ENCODE measurements at regions not wholly inside any gene's neighbourhood (a gene's known extent, or its start where the extent isn't known, plus 50 kb on each side); places are given as distances from the start of the nearest gene placed in this dataset.

- peaks cover 0 to 15% (median 4%) of the 10 kb centered on the region in 3 donors for H3K4me1 ChIP-seq
- intact Hi-C loops (cut with DNase I), result no loop called here
- TF ChIP-seq POLR2A (IDR thresholded peaks at IDR 0.05) (no peak), CTCF (IDR thresholded peaks at IDR 0.05) (no peak)
- H3K36me3 ChIP-seq, result no peaks in the 10 kb centered on the region
- H3K4me3 ChIP-seq, result no peak overlapping the region
- no peak overlapping the region for H3K27ac ChIP-seq
- WGBS, 2 donors, result 38 to 40% methylated on average over 7 of the region's 7 CpGs
- DNase-seq, result no peak
- peaks cover 0 to 58% (median 0%) of the 10 kb centered on the region in 4 donors for H3K27me3 ChIP-seq
- no peaks in the 10 kb centered on the region for H3K9me3 ChIP-seq
Measured at GRCh38 chr5:174626369-174626920, 97.9 kb upstream of the MSX2 start.

- Histone ChIP-seq H3K36me3 (no peaks in the 10 kb centered on the region), H3K27me3 (peaks cover 0 to 14% (median 0%) of the 10 kb centered on the region in 4 donors), H3K4me3 (no peak overlapping the region), H3K9me3 (no peaks in the 10 kb centered on the region), H3K27ac (no peak overlapping the region), H3K4me1 (peaks cover 0 to 4% (median 0%) of the 10 kb centered on the region in 3 donors)
- intact Hi-C loops (cut with DNase I), result no loop called here
- WGBS, 2 donors, result 48 to 49% methylated on average over 4 to 6 of the region's 6 CpGs
- no peak for TF ChIP-seq CTCF (IDR thresholded peaks at IDR 0.05)
- no peak for TF ChIP-seq POLR2A (IDR thresholded peaks at IDR 0.05)
- no peak for DNase-seq
Measured at GRCh38 chr5:174636094-174636493, 88.3 kb upstream of the MSX2 start.

- H3K4me3 ChIP-seq, result no peak overlapping the region
- intact Hi-C loops (cut with DNase I), result no loop called here
- WGBS, 2 donors, result 27 to 40% methylated on average over 3 to 4 of the region's 4 CpGs
- H3K27me3 ChIP-seq, result peaks cover 0 to 15% (median 0%) of the 10 kb centered on the region in 4 donors
- no peak for DNase-seq
- no peak overlapping the region for H3K27ac ChIP-seq
- peaks cover 0 to 8% (median 7%) of the 10 kb centered on the region in 3 donors for H3K9me3 ChIP-seq
- no peaks in the 10 kb centered on the region for H3K4me1 ChIP-seq
- no peak for TF ChIP-seq POLR2A (IDR thresholded peaks at IDR 0.05)
- no peak for TF ChIP-seq CTCF (IDR thresholded peaks at IDR 0.05)
- no peaks in the 10 kb centered on the region for H3K36me3 ChIP-seq
Measured at GRCh38 chr5:174642816-174643405, 81.5 kb upstream of the MSX2 start.

GRCh38 chr5:174644436-174644835, 79.9 kb upstream of the MSX2 start:
- peaks cover 0 to 15% (median 0%) of the 10 kb centered on the region in 4 donors for H3K27me3 ChIP-seq
- no peaks in the 10 kb centered on the region for H3K36me3 ChIP-seq
- intact Hi-C loops (cut with DNase I), result no loop called here
- TF ChIP-seq CTCF (IDR thresholded peaks at IDR 0.05) (no peak), POLR2A (IDR thresholded peaks at IDR 0.05) (no peak)
- peaks cover 0 to 8% (median 7%) of the 10 kb centered on the region in 3 donors for H3K9me3 ChIP-seq
- 38 to 42% methylated on average over 3 of the region's 3 CpGs for WGBS, 2 donors
- no peaks in the 10 kb centered on the region for H3K4me1 ChIP-seq
- H3K4me3 ChIP-seq, result no peak overlapping the region
- H3K27ac ChIP-seq, result no peak overlapping the region
- no peak for DNase-seq

GRCh38 chr5:174644923-174645322, 79.5 kb upstream of the MSX2 start:
- H3K27me3 ChIP-seq, result peaks cover 0 to 15% (median 0%) of the 10 kb centered on the region in 4 donors
- H3K4me3 ChIP-seq, result no peak overlapping the region
- DNase-seq, result no peak
- H3K27ac ChIP-seq, result no peak overlapping the region
- TF ChIP-seq CTCF (IDR thresholded peaks at IDR 0.05), result no peak
- TF ChIP-seq POLR2A (IDR thresholded peaks at IDR 0.05), result no peak
- intact Hi-C loops (cut with DNase I), result no loop called here
- H3K4me1 ChIP-seq, result no peaks in the 10 kb centered on the region
- peaks cover 0 to 8% (median 7%) of the 10 kb centered on the region in 3 donors for H3K9me3 ChIP-seq
- H3K36me3 ChIP-seq, result no peaks in the 10 kb centered on the region
